Heart right ventricle (tissue), 16 donors: ENCODE measurements at regions not wholly inside any gene's neighbourhood (a gene's known extent, or its start where the extent isn't known, plus 50 kb on each side); places are given as distances from the start of the nearest gene placed in this dataset.

Experiments used
- ATAC-seq, 8 donors: fragments of 200-7000 bp; cut with Tn5 transposase; one replicate each; pipeline ENCODE4 v1.9.1; 2020; ENCODE audit warnings: mild to moderate bottlenecking in 8 of 8, moderate library complexity in 8 of 8, moderate number of reproducible peaks in 1 of 8
- DNase-seq, 2 donors: peaks; one replicate each; pipeline ENCODE4 v3.0.0-alpha.2; 2020
- H3K27ac ChIP-seq, 10 donors: fragments of 200-600 bp; sonication (generic) in 2 of 10; one replicate each; pipeline versions ENCODE4 v1.5.0 to v1.8.0; 2020 to 2022; ENCODE audit warnings: mild to moderate bottlenecking in 3 of 10
- H3K27me3 ChIP-seq, 7 donors: fragments of 200-600 bp; one replicate each; pipeline ENCODE4 v1.8.0; 2021 to 2022; ENCODE audit warnings: mild to moderate bottlenecking in 2 of 7
- H3K36me3 ChIP-seq, 9 donors: fragments of 200-600 bp; sonication (generic) in 1 of 9; one replicate each; pipeline versions ENCODE4 v1.5.0 to v1.8.0; 2020 to 2022; ENCODE audit warnings: mild to moderate bottlenecking in 2 of 9
- H3K4me1 ChIP-seq, 9 donors: fragments of 200-600 bp; sonication (generic) in 1 of 9; one replicate each; pipeline versions ENCODE4 v1.5.0 to v1.8.0; 2020 to 2022; ENCODE audit warnings: mild to moderate bottlenecking in 4 of 9
- H3K4me3 ChIP-seq, 10 donors: fragments of 200-600 bp; sonication (generic) in 2 of 10; one replicate each; pipeline versions ENCODE4 v1.5.0 to v1.8.0; 2020 to 2022; ENCODE audit warnings: mild to moderate bottlenecking in 7 of 10, moderate library complexity in 2 of 10
- H3K9me3 ChIP-seq, 11 donors: fragments of 200-600 bp in 10 of 11; sonication (generic) in 2 of 11; one replicate each; pipeline versions ENCODE4 v1.5.0 to v1.8.0; 2013 to 2022; ENCODE audit warnings: mild to moderate bottlenecking in 2 of 11, control low read depth in 1 of 11, moderate library complexity in 1 of 11
- CTCF ChIP-seq, 9 donors: fragments of 200-600 bp; sonication (generic) in 2 of 9; IDR thresholded peaks; one replicate each; pipeline versions ENCODE4 v1.5.0 to v1.8.0; 2021 to 2022; ENCODE audit warnings: antibody characterized with exemption in 9 of 9, mild to moderate bottlenecking in 5 of 9, moderate library complexity in 1 of 9
- WGBS, 2 donors: extraction: QIAGEN DNeasy Blood & Tissue Kit; methylation state at CpG; one replicate each; pipeline ENCODE4 v1.1.7; 2013; ENCODE audit warnings: inconsistent platforms in 1 of 2; 5-methylcytosine and 5-hydroxymethylcytosine counted together
- intact Hi-C, 10 donors: fragments of 100-400 bp; cut with DNase I; formaldehyde crosslinking; loops; one replicate each; pipeline versions ENCODE4 v1.11.1 to v1.14.2; 2022
- donor health status: Arrhythmogenic right ventricular cardiomyopathy.
- donor health status: ischemic (EF 13 %, LVEDD 7.1; RV severe dilation, severe dysfunction).
- donor health status: healthy with polysubstance abuse.
- donor health status: DM: no; HTN: yes; CAD: no.
- donor health status: DM: no; HTN: no; CAD: no.
- donor health status: ischemic (EF 25% LVEDD 6.9; RV normal size, moderate dysfunction).
- donor health status: ischemic (EF 25% LVEDD 5.7; RV mildly dilated, moderate dysfunction).
- donor health status: healthy.
- donor health status: DM: yes; HTN: yes; CAD: no.
- donor health status: Ischemic cardiomyopathy.
- donor health status: ischemic (EF 35%, LVEDD 5.7; RV mildly dilated, moderate dysfunction).
- donor health status: nonischemic (EF 11% LVEDD 7.7; RV severe dilation, severe dysfunction).
- donor health status: DM: yes; HTN: yes; CAD: no.
- donor health status: PGD.
- donor health status: ischemic (EF 29% LVEDD 5.4; RV normal size, mild dysfunction).
- donor health status: nonischemic (EF 23%, LVEDD 6.1; RV moderate dilation, normal function).

GRCh38 chr1:232894436-232894835 is 56.0 kb upstream of the NTPCR start:
- Histone ChIP-seq H3K4me3 (no peak overlapping the region), H3K27me3 (peaks cover 0 to 2% (median 0%) of the 10 kb centered on the region in 7 donors), H3K36me3 (no peaks in the 10 kb centered on the region), H3K4me1 (peaks cover 0 to 7% (median 0%) of the 10 kb centered on the region in 9 donors), H3K27ac (no peak overlapping the region), H3K9me3 (peaks cover 0 to 21% (median 3%) of the 10 kb centered on the region in 11 donors)
- DNase-seq (no peak), ATAC-seq (no peak)
- TF ChIP-seq CTCF (IDR thresholded peaks at IDR 0.05) = no peak
- intact Hi-C loops = no loop called here
- WGBS, 2 donors = 79 to 87% methylated on average over 3 of the region's 3 CpGs

DNA sequence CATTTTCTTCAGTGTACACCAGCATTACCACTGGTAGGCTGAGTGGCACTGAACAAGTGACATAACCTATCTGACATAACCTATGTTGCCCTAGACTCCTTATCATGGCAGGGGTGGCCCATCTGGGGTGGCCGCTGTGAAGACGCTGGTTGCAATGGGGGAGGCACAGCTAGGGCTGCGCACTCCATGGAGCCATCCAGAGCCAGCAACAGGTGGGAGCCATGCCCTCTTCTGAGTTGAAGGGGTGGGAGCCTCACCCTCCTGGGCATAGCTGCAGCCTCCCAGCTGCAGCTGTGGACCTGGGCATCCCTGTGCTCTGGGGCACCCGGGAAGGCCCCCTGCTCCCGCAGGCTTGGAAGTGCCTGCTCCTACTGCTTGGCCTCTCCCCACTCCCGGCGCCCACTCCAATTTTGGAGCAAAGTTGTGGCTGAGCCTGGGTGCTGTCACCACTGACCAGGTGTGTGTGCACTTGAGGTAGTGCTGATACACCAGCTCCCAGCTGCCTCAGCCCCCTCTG is 52.4 kb upstream of the NTPCR start:
- H3K36me3 ChIP-seq = no peaks in the 10 kb centered on the region
- H3K27ac ChIP-seq = no peak overlapping the region
- no peak for TF ChIP-seq CTCF (IDR thresholded peaks at IDR 0.05)
- H3K4me1 ChIP-seq = peaks cover 0 to 20% (median 12%) of the 10 kb centered on the region in 9 donors
- 90 to 94% methylated on average over 7 of the region's 7 CpGs for WGBS, 2 donors
- ATAC-seq (no peak), DNase-seq (no peak)
- peaks cover 0 to 2% (median 0%) of the 10 kb centered on the region in 7 donors for H3K27me3 ChIP-seq
- intact Hi-C loops = no loop called here
- H3K9me3 ChIP-seq = peaks cover 0 to 14% (median 3%) of the 10 kb centered on the region in 11 donors
- no peak overlapping the region for H3K4me3 ChIP-seq

DNA sequence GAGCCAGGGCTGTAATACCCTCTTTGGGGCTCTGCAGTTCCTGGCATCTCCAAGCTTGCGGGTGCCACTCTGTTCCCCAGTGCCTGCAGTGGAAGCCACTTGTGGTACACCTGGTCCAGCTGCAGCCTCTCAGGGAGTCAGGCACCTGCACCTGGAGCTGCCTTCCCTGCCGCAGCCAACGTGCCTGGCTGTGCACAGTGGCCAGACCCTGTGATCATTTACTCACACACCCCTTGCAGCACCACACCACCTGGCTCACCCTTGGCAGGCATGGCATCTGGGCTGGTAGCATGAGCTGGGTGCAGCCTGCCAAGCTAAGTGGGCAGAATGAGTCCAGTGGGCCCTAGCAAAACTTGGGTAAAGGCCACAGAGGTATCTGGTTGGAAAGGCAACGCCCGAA is 51.1 kb upstream of the NTPCR start:
- ATAC-seq = no peak
- no peak for DNase-seq
- Histone ChIP-seq H3K27ac (no peak overlapping the region), H3K9me3 (peaks cover 0 to 11% (median 0%) of the 10 kb centered on the region in 11 donors), H3K36me3 (no peaks in the 10 kb centered on the region), H3K4me3 (no peak overlapping the region), H3K27me3 (peaks cover 0 to 2% (median 0%) of the 10 kb centered on the region in 7 donors), H3K4me1 (peaks cover 0 to 20% (median 12%) of the 10 kb centered on the region in 9 donors)
- intact Hi-C loops = no loop called here
- WGBS, 2 donors = 86 to 89% methylated on average over 5 of the region's 5 CpGs
- no peak for TF ChIP-seq CTCF (IDR thresholded peaks at IDR 0.05)

GRCh38 chr1:232899839-232900238 is 50.6 kb upstream of the NTPCR start:
- no peaks in the 10 kb centered on the region for H3K36me3 ChIP-seq
- no peak overlapping the region for H3K4me3 ChIP-seq
- H3K27ac ChIP-seq = no peak overlapping the region
- intact Hi-C loops = no loop called here
- H3K4me1 ChIP-seq = peaks cover 0 to 20% (median 12%) of the 10 kb centered on the region in 9 donors
- peaks cover 0 to 2% (median 0%) of the 10 kb centered on the region in 7 donors for H3K27me3 ChIP-seq
- ATAC-seq (no peak), DNase-seq (no peak)
- no peak for TF ChIP-seq CTCF (IDR thresholded peaks at IDR 0.05)
- H3K9me3 ChIP-seq = peaks cover 0 to 5% (median 0%) of the 10 kb centered on the region in 11 donors
